H1 (cell line): ENCODE measurements at regions not wholly inside any gene's neighbourhood (a gene's known extent, or its start where the extent isn't known, plus 50 kb on each side); places are given as distances from the start of the nearest gene placed in this dataset.

Experiments used
- EZH2 ChIP-seq: fragments of 200-600 bp; sonication (generic); IDR thresholded peaks from 2 replicates; pipeline ENCODE4 v1.7.1; 2012; ENCODE audit warnings: low read depth, mild to moderate bottlenecking, moderate library complexity, low read length, inconsistent platforms; ENCODE audit not compliant: severe bottlenecking
- POLR2A ChIP-seq, 2 experiments: IDR thresholded peaks; 1 replicate in 1 of 2; 2 replicates in 1 of 2; pipeline ENCODE4 v1.6.1; 2011; ENCODE audit warnings: low read depth in 2 of 2, low read length in 2 of 2, mild to moderate bottlenecking in 2 of 2; ENCODE audit errors: control extremely low read depth in 1 of 2
- POLR2AphosphoS5 ChIP-seq: IDR thresholded peaks from 2 replicates; pipeline ENCODE4 v1.6.1; 2011; ENCODE audit warnings: low read depth, low read length
- TAF1 ChIP-seq: IDR thresholded peaks from 2 replicates; pipeline ENCODE4 v1.6.1; 2011; ENCODE audit warnings: mild to moderate bottlenecking, low read depth, low read length
- TF ChIP-seq, protein P1 (sequence below), 3 experiments: IDR thresholded peaks; 1 replicate in 2 of 3; 2 replicates in 1 of 3; pipeline versions ENCODE4 v1.5.1 to v1.6.1; 2011; ENCODE audit warnings: low read length in 3 of 3, mild to moderate bottlenecking in 3 of 3, inconsistent platforms in 2 of 3, low read depth in 1 of 3, moderate library complexity in 1 of 3; ENCODE audit not compliant: insufficient read depth in 1 of 3; ENCODE audit errors: control extremely low read depth in 1 of 3

DNA sequence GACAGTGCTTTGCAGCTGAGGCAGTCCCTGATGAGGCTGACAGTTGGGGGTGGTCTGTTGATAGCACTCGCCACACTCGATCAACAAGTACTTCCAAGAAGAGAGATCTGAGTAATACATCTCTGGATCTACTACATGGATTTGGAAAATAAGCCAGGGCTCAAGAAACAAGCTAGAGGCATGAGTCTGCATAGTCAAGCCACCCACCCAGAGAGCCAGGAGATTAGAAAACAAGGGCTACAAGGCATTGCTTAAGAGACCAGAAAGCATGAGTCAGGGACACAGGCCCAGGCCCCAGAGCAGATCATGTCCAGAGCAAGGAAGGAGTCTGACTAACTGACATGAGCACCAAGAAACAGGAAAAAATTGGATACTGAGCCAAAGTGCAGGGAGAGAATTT is 196.9 kb upstream of the CWC22 start:
- TF ChIP-seq TAF1 (no peak), POLR2AphosphoS5 (no peak), POLR2A (IDR thresholded peaks at IDR 0.05; ENCODE audit: control extremely low read depth in 1 of 2, low read depth in 2 of 2, low read length in 2 of 2) (no peak), EZH2 (no peak)
- TF ChIP-seq, protein P1, sequence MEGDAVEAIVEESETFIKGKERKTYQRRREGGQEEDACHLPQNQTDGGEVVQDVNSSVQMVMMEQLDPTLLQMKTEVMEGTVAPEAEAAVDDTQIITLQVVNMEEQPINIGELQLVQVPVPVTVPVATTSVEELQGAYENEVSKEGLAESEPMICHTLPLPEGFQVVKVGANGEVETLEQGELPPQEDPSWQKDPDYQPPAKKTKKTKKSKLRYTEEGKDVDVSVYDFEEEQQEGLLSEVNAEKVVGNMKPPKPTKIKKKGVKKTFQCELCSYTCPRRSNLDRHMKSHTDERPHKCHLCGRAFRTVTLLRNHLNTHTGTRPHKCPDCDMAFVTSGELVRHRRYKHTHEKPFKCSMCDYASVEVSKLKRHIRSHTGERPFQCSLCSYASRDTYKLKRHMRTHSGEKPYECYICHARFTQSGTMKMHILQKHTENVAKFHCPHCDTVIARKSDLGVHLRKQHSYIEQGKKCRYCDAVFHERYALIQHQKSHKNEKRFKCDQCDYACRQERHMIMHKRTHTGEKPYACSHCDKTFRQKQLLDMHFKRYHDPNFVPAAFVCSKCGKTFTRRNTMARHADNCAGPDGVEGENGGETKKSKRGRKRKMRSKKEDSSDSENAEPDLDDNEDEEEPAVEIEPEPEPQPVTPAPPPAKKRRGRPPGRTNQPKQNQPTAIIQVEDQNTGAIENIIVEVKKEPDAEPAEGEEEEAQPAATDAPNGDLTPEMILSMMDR (IDR thresholded peaks at IDR 0.05; ENCODE audit: control extremely low read depth in 1 of 3, insufficient read depth in 1 of 3, low read depth in 1 of 3, low read length in 3 of 3), result no peak
